Fibroblast of gingiva (primary cell): ENCODE measurements at regions not wholly inside any gene's neighbourhood (a gene's known extent, or its start where the extent isn't known, plus 50 kb on each side); places are given as distances from the start of the nearest gene placed in this dataset.
"Not testable (repeated sequence)": the region's sequence is repeated elsewhere in the genome, so short reads cannot be mapped to it uniquely, and the experiment has no call there.

ENCODE experiments used
- DNase-seq: peaks from one replicate; pipeline ENCODE4 v3.0.0-alpha.2; 2011; ENCODE audit warnings: low read depth

GRCh38 chr16:48054881-48055601 lies 100.8 kb downstream of the ABCC12 start:
- peak; percentile 55 for DNase-seq

- DNase-seq: peak; percentile 20
These were observed 102.4 kb downstream of the ABCC12 start for GRCh38 chr16:48053418-48053745.

- no peak for DNase-seq
These were observed 102.9 kb downstream of the ABCC12 start for GRCh38 chr16:48052731-48053417.

- DNase-seq: no peak
These were observed 104.9 kb downstream of the ABCC12 start for GRCh38 chr16:48050871-48051270.

- DNase-seq: no peak
These were observed 105.9 kb downstream of the ABCC12 start for GRCh38 chr16:48049847-48050246.

- DNase-seq: no peak
These were observed 108.1 kb downstream of the ABCC12 start for GRCh38 chr16:48047720-48048119.

GRCh38 chr16:48047241-48047640 lies 108.6 kb downstream of the ABCC12 start:
- DNase-seq: no peak

GRCh38 chr16:48044117-48044516 lies 111.7 kb downstream of the ABCC12 start:
- no peak for DNase-seq

GRCh38 chr16:48041981-48042421 lies 113.8 kb downstream of the ABCC12 start:
- DNase-seq: no peak

- DNase-seq: no peak
These were observed 120.7 kb downstream of the ABCC12 start for GRCh38 chr16:48035142-48035541.

GRCh38 chr16:48030926-48031325 lies 124.9 kb downstream of the ABCC12 start:
- DNase-seq: no peak

- DNase-seq: no peak
These were observed 126.0 kb downstream of the ABCC12 start for GRCh38 chr16:48029768-48030167.

- DNase-seq: no peak
These were observed 130.4 kb downstream of the ABCC12 start for GRCh38 chr16:48025359-48025758.

- DNase-seq: no peak
These were observed 131.8 kb downstream of the ABCC12 start for GRCh38 chr16:48024042-48024441.

- no peak for DNase-seq
These were observed 133.3 kb downstream of the ABCC12 start for GRCh38 chr16:48022496-48022895.

- not testable (repeated sequence) for DNase-seq
These were observed 135.2 kb downstream of the ABCC12 start for GRCh38 chr16:48020617-48021016.

GRCh38 chr16:48014349-48015135 lies 141.3 kb downstream of the ABCC12 start:
- no peak for DNase-seq

- DNase-seq: no peak
These were observed 142.3 kb downstream of the ABCC12 start for GRCh38 chr16:48013491-48013901.

- no peak for DNase-seq
These were observed 143.7 kb downstream of the ABCC12 start for GRCh38 chr16:48011878-48012658.

GRCh38 chr16:48011466-48011865 lies 144.3 kb downstream of the ABCC12 start:
- DNase-seq: no peak

- DNase-seq: no peak
These were observed 147.7 kb downstream of the ABCC12 start for GRCh38 chr16:48008011-48008525.

GRCh38 chr16:48004141-48004695 lies 151.6 kb downstream of the ABCC12 start:
- no peak for DNase-seq
